ENCODE measurements at regions not wholly inside any gene's neighbourhood (a gene's known extent, or its start where the extent isn't known, plus 50 kb on each side); places are given as distances from the start of the nearest gene placed in this dataset.

- DNase-seq: no peak
These were observed 75.2 kb downstream of the RHCG start for GRCh38 chr15:89421219-89421618.

GRCh38 chr15:89419370-89419984, 76.9 kb downstream of the RHCG start:
- DNase-seq: no peak

- no peak for DNase-seq
These were observed 79.1 kb downstream of the RHCG start for GRCh38 chr15:89417206-89417725.

DNA sequence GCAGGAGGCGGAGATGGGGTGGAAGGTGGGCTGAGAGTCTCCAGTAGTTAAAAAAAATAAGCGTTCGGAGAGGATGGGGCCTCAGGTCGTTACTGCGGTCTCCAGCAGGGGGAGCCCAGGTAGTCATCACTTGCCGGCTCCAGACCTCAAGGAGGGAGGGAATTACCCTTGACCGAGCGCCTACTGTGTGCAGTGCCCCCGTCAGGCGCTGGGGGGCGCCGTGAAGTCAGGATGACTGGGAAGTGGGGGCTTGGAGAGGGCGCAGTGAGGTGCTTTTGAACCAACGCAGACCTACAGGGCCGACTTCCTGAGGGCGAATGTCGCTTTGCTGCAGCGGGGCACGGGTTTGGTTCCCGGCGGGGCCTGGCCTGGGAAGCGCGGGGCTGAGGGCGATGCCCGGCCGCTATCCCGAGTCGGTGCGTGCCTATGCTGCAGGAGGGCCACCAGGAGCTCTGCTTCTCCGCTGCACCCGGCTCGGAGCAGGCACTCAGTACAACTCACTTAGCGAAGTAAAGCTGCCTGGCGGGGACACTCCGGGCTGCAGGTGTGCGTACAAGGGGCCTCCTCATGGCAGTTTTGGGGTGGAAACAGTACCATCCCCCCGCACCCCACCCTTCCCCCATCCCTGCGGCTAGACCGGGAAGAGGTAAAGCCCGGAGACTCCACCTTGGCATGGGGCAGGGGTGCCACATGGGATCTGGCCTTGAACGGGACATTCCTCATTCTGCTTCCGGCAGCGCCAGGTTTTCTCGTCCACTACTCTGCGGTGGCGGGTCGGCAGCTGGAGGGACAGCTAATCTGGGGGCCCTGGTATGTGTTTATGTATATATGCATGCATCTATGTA, 79.8 kb downstream of the RHCG start:
- DNase-seq: peak; percentile 54 to 59

DNA sequence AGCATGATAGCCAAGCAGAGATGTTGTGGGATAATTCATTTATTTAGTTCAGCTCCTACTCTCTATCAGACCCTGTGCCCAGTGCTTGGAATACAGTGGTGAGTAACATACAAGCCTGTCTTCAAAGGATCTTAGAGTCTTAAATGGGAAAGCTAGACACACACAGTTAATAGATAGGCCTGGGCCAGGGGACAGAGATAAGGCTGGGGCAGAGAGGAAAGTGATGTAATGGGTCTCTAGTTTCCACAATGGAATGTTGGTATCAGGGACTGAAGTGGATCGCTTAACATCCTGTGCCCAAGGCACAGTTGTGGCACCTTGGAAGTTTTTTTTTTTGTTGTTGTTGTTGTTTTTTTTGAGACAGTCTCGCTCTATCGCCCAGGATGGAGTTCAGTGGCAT, 79.9 kb upstream of the POLG start:
- DNase-seq: no peak

GRCh38 chr15:89413877-89414276, 79.3 kb upstream of the POLG start:
- DNase-seq: no peak

DNA sequence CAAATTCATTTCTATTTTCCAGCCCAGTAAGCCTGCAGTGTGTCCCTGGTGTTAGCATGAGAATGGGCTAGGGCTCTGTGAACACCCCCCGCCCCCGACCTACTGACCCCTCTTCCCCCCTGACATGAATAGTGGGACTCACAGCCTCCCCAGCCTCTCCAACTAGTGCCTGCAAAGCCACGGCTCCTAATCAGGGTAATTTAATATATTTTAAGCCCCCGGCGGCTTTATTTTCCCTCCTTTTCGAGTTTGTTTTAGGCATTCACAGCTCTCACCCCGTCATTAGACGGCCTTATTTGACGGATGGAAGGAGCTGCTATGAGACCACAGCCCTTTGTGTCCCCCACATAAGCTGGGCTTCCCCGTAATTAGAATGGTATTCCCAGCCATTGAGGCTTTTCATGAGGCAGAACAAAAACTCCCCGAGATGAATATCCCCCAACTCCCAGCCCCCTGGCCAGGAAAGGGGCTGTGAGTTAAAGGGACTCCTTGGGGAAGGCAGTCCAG, 78.3 kb upstream of the POLG start:
- no peak for DNase-seq

DNA sequence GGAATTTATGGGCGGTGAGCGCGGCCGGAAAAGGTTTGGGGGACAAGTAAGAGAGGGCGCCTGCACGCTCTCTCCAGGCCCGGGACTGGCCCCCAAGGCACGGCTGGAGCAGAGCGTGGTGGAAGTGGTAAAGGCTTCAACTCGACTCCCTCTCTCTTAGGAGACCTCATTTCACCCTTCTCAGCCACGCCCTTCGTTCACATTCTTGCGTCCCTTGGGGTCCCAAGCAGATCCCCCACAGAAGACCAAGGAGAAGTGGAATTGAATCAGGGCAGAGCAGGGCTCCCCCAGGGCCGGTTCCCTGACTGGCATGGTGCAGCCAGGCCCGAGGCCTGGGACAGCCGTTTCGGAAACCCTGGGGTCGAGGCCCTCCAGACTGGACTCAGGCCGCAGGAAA, 75.4 kb upstream of the POLG start:
- DNase-seq: no peak

DNA sequence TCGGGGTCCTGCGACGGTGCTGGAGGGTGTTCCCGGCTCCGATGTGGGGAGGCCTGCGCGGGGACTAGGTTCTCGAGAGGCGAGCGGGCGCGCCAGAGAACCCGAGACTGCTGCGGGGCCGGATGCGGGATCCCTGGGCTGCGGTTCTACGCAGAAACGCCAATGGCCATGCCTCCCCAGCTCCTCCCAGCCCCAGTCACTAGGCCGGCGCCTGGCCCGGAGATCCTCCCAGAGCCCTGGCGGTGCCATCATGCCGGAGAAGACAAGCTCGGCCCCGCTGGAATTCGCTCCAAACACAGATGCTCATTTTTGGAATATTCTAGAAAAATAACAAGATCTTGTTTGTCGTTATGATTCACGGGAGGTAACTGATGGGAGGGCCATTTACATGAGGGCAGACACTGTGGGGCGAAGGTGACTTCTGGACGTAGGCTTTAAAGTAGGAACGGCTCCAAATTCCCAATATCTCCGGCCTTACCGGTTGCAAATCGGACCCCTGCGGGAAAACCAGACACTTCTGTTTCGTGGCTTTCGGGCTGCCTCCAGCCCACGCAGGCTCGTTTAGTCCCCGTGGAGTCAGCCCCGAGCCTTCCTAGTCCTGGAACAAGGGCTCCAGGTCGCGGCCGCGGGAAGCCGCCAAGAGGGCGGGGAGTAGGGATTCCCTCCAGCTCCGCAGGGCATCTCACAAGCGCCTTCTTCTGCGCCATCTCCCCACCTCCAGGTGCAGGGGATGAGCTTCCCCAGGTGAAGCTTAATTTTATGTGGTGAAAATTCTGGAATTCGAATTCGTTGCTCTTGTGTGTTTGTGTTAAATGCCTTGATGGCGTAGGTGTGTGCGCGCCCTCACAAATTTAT, 74.8 kb upstream of the POLG start:
- no peak for DNase-seq

GRCh38 chr15:89408372-89409183, 74.0 kb upstream of the POLG start:
- DNase-seq: no peak

GRCh38 chr15:89406940-89407607, 72.5 kb upstream of the POLG start:
- DNase-seq: no peak

DNA sequence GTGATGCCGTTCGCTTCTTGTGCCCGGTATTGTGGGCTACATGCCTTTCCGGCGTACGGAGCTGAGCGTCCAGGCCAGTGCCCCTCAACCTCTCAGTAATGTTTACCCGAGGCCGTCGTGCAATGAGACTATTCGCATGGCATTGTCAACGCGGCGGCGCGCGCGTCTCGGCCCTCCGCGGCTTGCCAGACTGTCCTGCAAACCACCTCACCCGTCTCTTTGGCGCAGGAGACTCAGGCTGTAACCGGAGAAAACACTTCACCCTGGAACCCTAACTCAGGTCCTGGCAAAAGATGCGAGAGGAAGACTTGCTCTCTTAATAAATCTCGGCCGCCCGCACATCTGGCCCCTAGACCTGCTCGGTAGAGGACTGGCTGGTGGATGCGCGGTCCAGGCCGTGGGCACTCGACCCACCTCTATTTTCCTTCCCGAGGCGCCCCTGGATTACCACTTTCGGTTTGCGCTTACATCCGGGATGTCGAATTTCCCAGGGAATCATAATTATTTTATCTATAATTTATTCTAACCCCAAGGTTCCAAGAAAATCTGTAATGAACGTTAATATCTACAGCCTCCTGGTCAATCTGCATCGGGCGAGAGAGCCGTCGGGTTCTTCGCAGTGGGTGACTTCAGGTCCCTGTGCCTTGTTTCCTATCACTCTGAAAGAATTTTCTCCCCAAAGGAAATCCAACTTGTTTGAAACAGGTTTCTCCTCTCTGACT, 71.8 kb upstream of the POLG start:
- DNase-seq: no peak

- DNase-seq: no peak
These were observed 70.9 kb upstream of the POLG start for GRCh38 chr15:89405494-89405893.

DNA sequence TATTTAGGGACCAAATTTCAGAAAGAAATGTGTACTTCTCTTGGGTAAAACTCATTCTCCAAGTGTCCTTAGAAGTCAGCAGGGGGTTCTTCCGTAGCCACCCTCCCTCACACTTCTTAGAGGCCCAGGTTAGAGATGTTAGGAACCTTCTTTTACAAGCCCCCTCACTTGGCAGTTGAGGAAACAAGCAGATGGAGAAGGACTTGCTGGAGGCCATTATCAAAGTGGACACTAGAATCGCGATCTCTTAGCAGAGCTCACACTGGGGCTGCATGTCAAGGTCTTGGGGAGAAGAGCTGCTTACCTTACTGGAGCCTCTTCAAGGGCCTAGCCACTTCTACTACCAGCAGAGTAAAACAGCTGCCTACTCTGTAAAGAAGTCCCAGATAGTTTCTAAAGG, 69.4 kb upstream of the POLG start:
- no peak for DNase-seq

DNA sequence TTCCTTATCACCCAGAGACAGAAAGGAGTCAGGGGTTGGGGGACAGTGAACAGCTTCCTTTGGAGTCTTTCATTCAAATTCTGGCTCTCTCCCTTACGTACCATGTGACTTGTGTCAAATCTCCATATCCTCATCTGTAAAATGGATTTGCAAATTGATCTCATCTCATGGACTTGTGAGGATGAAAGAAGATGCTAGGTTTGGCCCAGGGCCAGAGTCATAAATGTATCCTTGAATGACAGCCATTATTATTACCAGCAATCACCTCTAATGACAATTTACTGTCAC, 67.8 kb upstream of the POLG start:
- no peak for DNase-seq

DNA sequence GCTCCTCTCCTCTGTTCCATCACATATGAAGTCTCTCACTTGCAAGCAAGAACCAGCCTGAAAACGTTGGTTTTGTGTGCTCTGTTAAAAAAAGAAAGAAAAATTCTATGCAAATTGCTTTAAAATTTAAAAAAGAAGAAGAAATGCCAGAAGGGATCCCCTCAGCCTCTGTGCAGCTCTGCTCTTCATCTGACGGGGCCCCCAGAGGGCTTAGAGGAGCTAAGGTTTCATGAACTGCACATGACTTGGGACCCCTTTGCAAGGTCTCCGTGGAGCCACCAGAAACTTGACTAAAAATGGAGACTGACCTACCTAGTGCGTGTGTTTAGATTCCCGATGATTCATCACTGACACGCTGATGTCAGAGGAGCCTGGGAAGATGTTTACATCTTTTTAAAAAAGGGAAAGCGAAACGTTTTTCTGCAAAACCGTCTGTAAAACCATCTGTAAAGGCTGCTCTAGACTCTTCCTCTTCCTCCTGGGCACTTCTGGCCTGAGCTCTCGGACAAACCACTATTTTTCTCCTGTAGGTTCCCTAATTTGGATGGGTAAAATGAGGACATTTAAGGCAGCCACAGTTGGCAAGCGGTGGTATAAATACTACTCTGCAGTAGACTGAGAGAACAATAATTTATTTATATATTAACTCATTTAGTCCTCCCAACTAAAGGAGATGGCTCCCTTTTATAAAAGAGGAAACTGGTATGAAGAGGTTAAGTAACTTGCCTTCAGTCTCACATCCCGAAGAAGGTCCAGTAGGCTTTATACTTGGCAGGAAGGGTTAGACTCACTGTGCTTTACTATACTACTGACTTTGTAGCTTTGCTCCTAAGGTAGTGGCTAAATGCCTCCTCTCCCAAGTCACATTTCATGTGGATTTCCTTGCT, 67.2 kb upstream of the POLG start:
- no peak for DNase-seq

GRCh38 chr15:89400782-89401545, 66.3 kb upstream of the POLG start:
- DNase-seq: no peak

DNA sequence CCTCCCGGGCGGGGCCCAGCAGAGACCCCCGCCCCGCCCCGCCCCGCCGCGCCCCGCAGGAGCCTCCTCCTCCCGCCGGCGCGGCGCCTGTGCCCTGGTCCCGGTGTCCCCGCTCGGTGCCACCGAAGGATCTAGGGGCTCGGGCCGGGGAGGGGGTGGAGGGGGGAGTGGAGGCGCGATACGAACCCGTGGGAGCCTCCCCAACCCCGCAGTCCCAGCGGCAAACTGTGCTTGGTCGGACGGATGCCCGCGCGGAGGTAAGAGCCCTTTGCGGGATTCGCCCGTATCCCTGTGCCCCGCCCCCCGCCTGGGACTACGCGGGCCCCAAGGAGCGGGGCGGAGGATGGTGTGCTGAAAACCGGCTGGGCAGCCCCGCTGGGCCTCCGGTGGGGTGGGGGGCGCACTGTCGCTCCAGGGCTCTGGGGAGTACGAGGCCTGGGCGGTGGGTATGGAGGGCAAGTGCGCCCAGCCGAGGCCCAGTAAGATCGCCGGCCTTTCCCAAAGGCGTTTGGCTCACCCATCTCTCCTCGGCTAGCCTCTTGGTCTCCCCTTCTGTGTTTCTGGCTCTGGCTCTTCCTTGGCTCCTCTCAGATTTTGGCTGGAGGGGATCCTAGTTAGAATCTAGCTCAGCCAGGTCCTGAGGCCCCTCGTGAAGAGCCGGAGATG, 65.6 kb upstream of the POLG start:
- no peak for DNase-seq

Measured in activated CD4-positive, alpha-beta T cell treated with anti-CD3 and anti-CD28 coated beads for 4 hours (primary cell).